ENCODE measurements at regions not wholly inside any gene's neighbourhood (a gene's known extent, or its start where the extent isn't known, plus 50 kb on each side); places are given as distances from the start of the nearest gene placed in this dataset.

- H3K9me3 ChIP-seq (ENCODE audit: low read length): no peaks in the 10 kb centered on the region
- POLR2A ChIA-PET (ENCODE audit: unreplicated experiment): no interaction called here
- no peak overlapping the region for H3K9ac ChIP-seq (ENCODE audit: low read length)
- no peaks in the 10 kb centered on the region for H3F3A ChIP-seq (ENCODE audit: low read length, unreplicated experiment)
- CTCF ChIA-PET: no interaction called here
- no peaks in the 10 kb centered on the region for H3K79me2 ChIP-seq (ENCODE audit: low read length)
- no peak overlapping the region for H2AFZ ChIP-seq (ENCODE audit: low read length)
- DNase-seq (no peak), ATAC-seq (no peak)
- H3K27ac ChIP-seq (ENCODE audit: low read length): no peak overlapping the region
- H3K27me3 ChIP-seq (ENCODE audit: low read length): no peaks in the 10 kb centered on the region
- no TSS peak for BruUV-seq (replicated peaks)
- H3K4me2 ChIP-seq (ENCODE audit: low read length): no peak overlapping the region
- H3K4me3 ChIP-seq (ENCODE audit: low read length): no peak overlapping the region
- no peaks in the 10 kb centered on the region for H4K20me1 ChIP-seq (ENCODE audit: low read length)
- TF ChIP-seq EZH2 (IDR thresholded peaks at IDR 0.05; ENCODE audit: low read length, unreplicated experiment) (no peak), EZH2phosphoT487 (IDR thresholded peaks at IDR 0.05; ENCODE audit: borderline replicate concordance, low read length) (no peak)
- TF ChIP-seq, protein P1, sequence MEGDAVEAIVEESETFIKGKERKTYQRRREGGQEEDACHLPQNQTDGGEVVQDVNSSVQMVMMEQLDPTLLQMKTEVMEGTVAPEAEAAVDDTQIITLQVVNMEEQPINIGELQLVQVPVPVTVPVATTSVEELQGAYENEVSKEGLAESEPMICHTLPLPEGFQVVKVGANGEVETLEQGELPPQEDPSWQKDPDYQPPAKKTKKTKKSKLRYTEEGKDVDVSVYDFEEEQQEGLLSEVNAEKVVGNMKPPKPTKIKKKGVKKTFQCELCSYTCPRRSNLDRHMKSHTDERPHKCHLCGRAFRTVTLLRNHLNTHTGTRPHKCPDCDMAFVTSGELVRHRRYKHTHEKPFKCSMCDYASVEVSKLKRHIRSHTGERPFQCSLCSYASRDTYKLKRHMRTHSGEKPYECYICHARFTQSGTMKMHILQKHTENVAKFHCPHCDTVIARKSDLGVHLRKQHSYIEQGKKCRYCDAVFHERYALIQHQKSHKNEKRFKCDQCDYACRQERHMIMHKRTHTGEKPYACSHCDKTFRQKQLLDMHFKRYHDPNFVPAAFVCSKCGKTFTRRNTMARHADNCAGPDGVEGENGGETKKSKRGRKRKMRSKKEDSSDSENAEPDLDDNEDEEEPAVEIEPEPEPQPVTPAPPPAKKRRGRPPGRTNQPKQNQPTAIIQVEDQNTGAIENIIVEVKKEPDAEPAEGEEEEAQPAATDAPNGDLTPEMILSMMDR (conservative IDR thresholded peaks at IDR 0.05; ENCODE audit: low read depth, low read length): no peak
- H3K4me1 ChIP-seq (ENCODE audit: insufficient read depth, low read length): no peaks in the 10 kb centered on the region
- no peaks in the 10 kb centered on the region for H3K9me2 ChIP-seq (replicated peaks; ENCODE audit: low read length)
- intact Hi-C loops (cut with micrococcal nuclease): no loop called here
- no peaks in the 10 kb centered on the region for H3K36me3 ChIP-seq (ENCODE audit: low read depth, low read length)
These were observed 311.9 kb upstream of the RAB6C start for GRCh38 chr2:129667577-129667976.

- no peaks in the 10 kb centered on the region for H3K4me1 ChIP-seq (ENCODE audit: insufficient read depth, low read length)
These were observed 306.9 kb upstream of the RAB6C start for GRCh38 chr2:129672521-129672920.

GRCh38 chr2:129673234-129673633 is 306.2 kb upstream of the RAB6C start:
- H3K79me2 ChIP-seq (ENCODE audit: low read length): no peaks in the 10 kb centered on the region
- no peak overlapping the region for H2AFZ ChIP-seq (ENCODE audit: low read length)
- intact Hi-C loops (cut with micrococcal nuclease): no loop called here
- no peaks in the 10 kb centered on the region for H3F3A ChIP-seq (ENCODE audit: low read length, unreplicated experiment)
- H3K9me3 ChIP-seq (ENCODE audit: low read length): no peaks in the 10 kb centered on the region
- H3K9ac ChIP-seq (ENCODE audit: low read length): no peak overlapping the region
- H4K20me1 ChIP-seq (ENCODE audit: low read length): no peaks in the 10 kb centered on the region
- H3K27ac ChIP-seq (ENCODE audit: low read length): no peak overlapping the region
- H3K4me1 ChIP-seq (ENCODE audit: insufficient read depth, low read length): no peaks in the 10 kb centered on the region
- POLR2A ChIA-PET (ENCODE audit: unreplicated experiment): no interaction called here
- H3K4me3 ChIP-seq (ENCODE audit: low read length): no peak overlapping the region
- no peak for TF ChIP-seq EZH2phosphoT487 (IDR thresholded peaks at IDR 0.05; ENCODE audit: borderline replicate concordance, low read length)
- TF ChIP-seq EZH2 (IDR thresholded peaks at IDR 0.05; ENCODE audit: low read length, unreplicated experiment): no peak
- TF ChIP-seq, protein P1 (conservative IDR thresholded peaks at IDR 0.05; ENCODE audit: low read depth, low read length): no peak
- H3K9me2 ChIP-seq (replicated peaks; ENCODE audit: low read length): no peaks in the 10 kb centered on the region
- no peak overlapping the region for H3K4me2 ChIP-seq (ENCODE audit: low read length)
- DNase-seq (no peak), ATAC-seq (no peak)
- H3K27me3 ChIP-seq (ENCODE audit: low read length): no peaks in the 10 kb centered on the region
- no TSS peak for BruUV-seq (replicated peaks)
- H3K36me3 ChIP-seq (ENCODE audit: low read depth, low read length): no peaks in the 10 kb centered on the region
- CTCF ChIA-PET: no interaction called here

More at GRCh38 chr2:129672521-129672920, 306.9 kb upstream of the RAB6C start:
- BruUV-seq (replicated peaks): no TSS peak
- Histone ChIP-seq H3K9me3 (ENCODE audit: low read length) (no peaks in the 10 kb centered on the region), H3K4me2 (ENCODE audit: low read length) (no peak overlapping the region), H3K27me3 (ENCODE audit: low read length) (no peaks in the 10 kb centered on the region), H2AFZ (ENCODE audit: low read length) (no peak overlapping the region), H3F3A (ENCODE audit: low read length, unreplicated experiment) (no peaks in the 10 kb centered on the region), H3K27ac (ENCODE audit: low read length) (no peak overlapping the region), H4K20me1 (ENCODE audit: low read length) (no peaks in the 10 kb centered on the region), H3K9me2 (replicated peaks; ENCODE audit: low read length) (no peaks in the 10 kb centered on the region), H3K9ac (ENCODE audit: low read length) (no peak overlapping the region), H3K36me3 (ENCODE audit: low read depth, low read length) (no peaks in the 10 kb centered on the region), H3K4me3 (ENCODE audit: low read length) (no peak overlapping the region), H3K79me2 (ENCODE audit: low read length) (no peaks in the 10 kb centered on the region)
- DNase-seq (no peak), ATAC-seq (no peak)
- intact Hi-C loops (cut with micrococcal nuclease): no loop called here
- TF ChIP-seq, protein P1 (conservative IDR thresholded peaks at IDR 0.05; ENCODE audit: low read depth, low read length): no peak
- TF ChIP-seq EZH2phosphoT487 (IDR thresholded peaks at IDR 0.05; ENCODE audit: borderline replicate concordance, low read length) (no peak), EZH2 (IDR thresholded peaks at IDR 0.05; ENCODE audit: low read length, unreplicated experiment) (no peak)
- ChIA-PET CTCF (no interaction called here), POLR2A (ENCODE audit: unreplicated experiment) (no interaction called here)
